WTC11 (cell line): ENCODE measurements at regions not wholly inside any gene's neighbourhood (a gene's known extent, or its start where the extent isn't known, plus 50 kb on each side); places are given as distances from the start of the nearest gene placed in this dataset.
"Not testable (repeated sequence)": the region's sequence is repeated elsewhere in the genome, so short reads cannot be mapped to it uniquely, and the experiment has no call there.

ENCODE experiments used
- ATAC-seq: fragments of 200-7000 bp; cut with Tn5 transposase; 2 replicates; pipeline ENCODE4 v1.10.0; 2021; ENCODE audit warnings: mild to moderate bottlenecking, moderate library complexity
- CTCF ChIA-PET: fragments of 300-600 bp; sonication (Branson Sonifier 250); formaldehyde crosslinking; loops from one replicate; lab custom pipeline; 2021; ENCODE audit warnings: antibody characterized with exemption; lab: Charles Lee
- POLR2A ChIA-PET: fragments of 350-600 bp; sonication (Branson Sonifier 250); formaldehyde crosslinking; loops from one replicate; lab custom pipeline; 2021; ENCODE audit warnings: antibody characterized with exemption; lab: Charles Lee
- DNase-seq: peaks from one replicate; pipeline ENCODE4 v3.0.0; 2021; ENCODE audit warnings: low spot score
- H3K27ac Mint-ChIP-seq: 2 replicates; pipeline ENCODE4 v1.8.0; 2021; ENCODE audit warnings: mixed read lengths
- H3K27me3 Mint-ChIP-seq: 2 replicates; pipeline ENCODE4 v1.8.0; 2021; ENCODE audit warnings: low read depth, mild to moderate bottlenecking, moderate library complexity, mixed read lengths
- H3K36me3 Mint-ChIP-seq: 2 replicates; pipeline ENCODE4 v1.8.0; 2021; ENCODE audit warnings: mixed read lengths
- H3K4me1 Mint-ChIP-seq: 2 replicates; pipeline ENCODE4 v1.8.0; 2022; ENCODE audit warnings: mixed read lengths
- H3K4me3 Mint-ChIP-seq: 2 replicates; pipeline ENCODE4 v1.8.0; 2021; ENCODE audit warnings: mild to moderate bottlenecking, moderate library complexity, mixed read lengths
- H3K9me3 Mint-ChIP-seq: 2 replicates; pipeline ENCODE4 v1.8.0; 2021; ENCODE audit warnings: mixed read lengths
- CBFB ChIP-seq: sonication (generic); formaldehyde crosslinking; IDR thresholded peaks from 2 replicates; pipeline ENCODE4 v1.8.1; 2022; ENCODE audit warnings: mild to moderate bottlenecking, low read depth, missing genetic modification reagents
- CREB1 ChIP-seq: sonication (generic); formaldehyde crosslinking; IDR thresholded peaks from 2 replicates; pipeline ENCODE4 v1.8.0; 2023; ENCODE audit warnings: mild to moderate bottlenecking, missing genetic modification reagents
- JUN ChIP-seq: sonication (generic); formaldehyde crosslinking; IDR thresholded peaks from 2 replicates; pipeline ENCODE4 v1.8.0; 2023; ENCODE audit warnings: mild to moderate bottlenecking, missing genetic modification reagents
- RORB ChIP-seq: fragments of 250-450 bp; sonication (Bioruptor Pico); IDR thresholded peaks from 2 replicates; pipeline ENCODE4 v1.9.0; 2021; ENCODE audit warnings: mild to moderate bottlenecking
- ZBTB21 ChIP-seq: sonication (generic); formaldehyde crosslinking; IDR thresholded peaks from 2 replicates; pipeline ENCODE4 v1.8.1; 2023; ENCODE audit warnings: mild to moderate bottlenecking, missing genetic modification reagents, borderline replicate concordance
- ZNF317 ChIP-seq: sonication (generic); formaldehyde crosslinking; IDR thresholded peaks from 2 replicates; pipeline ENCODE4 v1.8.1; 2023; ENCODE audit warnings: low read depth, mild to moderate bottlenecking, moderate library complexity, missing genetic modification reagents, borderline replicate concordance
- ZNF416 ChIP-seq: fragments of 250-450 bp; sonication (Bioruptor Pico); IDR thresholded peaks from 2 replicates; pipeline ENCODE4 v1.9.0; 2021; ENCODE audit warnings: mild to moderate bottlenecking, inconsistent platforms
- ZNF423 ChIP-seq: fragments of 250-450 bp; sonication (Bioruptor Pico); IDR thresholded peaks from 2 replicates; pipeline ENCODE4 v2.1.2; 2022; ENCODE audit warnings: mild to moderate bottlenecking, moderate library complexity
- TF ChIP-seq, protein P1 (sequence below): sonication (generic); formaldehyde crosslinking; conservative IDR thresholded peaks from 2 replicates; pipeline ENCODE4 v1.8.1; 2022; ENCODE audit warnings: mild to moderate bottlenecking, missing genetic modification reagents
- TF ChIP-seq, protein P2 (sequence below): sonication (generic); formaldehyde crosslinking; IDR thresholded peaks from 2 replicates; pipeline ENCODE4 v1.8.1; 2023; ENCODE audit warnings: mild to moderate bottlenecking, missing genetic modification reagents
- TF ChIP-seq, protein P3 (sequence below): sonication (generic); formaldehyde crosslinking; IDR thresholded peaks from 2 replicates; pipeline ENCODE4 v1.8.0; 2023; ENCODE audit warnings: missing genetic modification reagents
- TF ChIP-seq, protein P4 (sequence below): sonication (generic); formaldehyde crosslinking; IDR thresholded peaks from 2 replicates; pipeline ENCODE4 v1.8.1; 2022; ENCODE audit warnings: missing genetic modification reagents, borderline replicate concordance

DNA sequence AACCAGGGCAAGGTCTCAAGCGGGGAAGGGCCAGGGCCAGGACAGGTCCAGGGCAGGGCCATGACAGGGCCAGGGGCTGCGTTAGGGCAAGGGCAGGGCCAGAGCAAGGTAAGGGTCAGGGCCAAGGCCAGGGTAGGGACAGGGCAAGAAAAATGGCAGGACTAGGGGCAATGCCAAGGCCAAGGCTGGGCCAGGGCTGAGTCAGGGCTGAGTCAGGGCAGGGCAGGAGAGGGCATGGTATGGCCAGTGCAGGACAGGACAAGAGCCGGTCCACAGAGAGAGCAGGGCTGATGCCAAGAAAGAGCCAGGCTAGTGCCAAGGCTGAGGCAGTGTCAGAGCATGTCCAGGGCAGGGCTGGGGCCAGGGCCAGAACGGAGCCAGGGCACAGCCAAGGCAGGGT is 542.5 kb downstream of the TP53TG3F start:
- DNase-seq, CTCF ChIA-PET, H3K4me1 Mint-ChIP-seq, H3K9me3 Mint-ChIP-seq, H3K36me3 Mint-ChIP-seq, ATAC-seq, H3K27ac Mint-ChIP-seq, H3K27me3 Mint-ChIP-seq, H3K4me3 Mint-ChIP-seq, POLR2A ChIA-PET: not testable (repeated sequence)

DNA sequence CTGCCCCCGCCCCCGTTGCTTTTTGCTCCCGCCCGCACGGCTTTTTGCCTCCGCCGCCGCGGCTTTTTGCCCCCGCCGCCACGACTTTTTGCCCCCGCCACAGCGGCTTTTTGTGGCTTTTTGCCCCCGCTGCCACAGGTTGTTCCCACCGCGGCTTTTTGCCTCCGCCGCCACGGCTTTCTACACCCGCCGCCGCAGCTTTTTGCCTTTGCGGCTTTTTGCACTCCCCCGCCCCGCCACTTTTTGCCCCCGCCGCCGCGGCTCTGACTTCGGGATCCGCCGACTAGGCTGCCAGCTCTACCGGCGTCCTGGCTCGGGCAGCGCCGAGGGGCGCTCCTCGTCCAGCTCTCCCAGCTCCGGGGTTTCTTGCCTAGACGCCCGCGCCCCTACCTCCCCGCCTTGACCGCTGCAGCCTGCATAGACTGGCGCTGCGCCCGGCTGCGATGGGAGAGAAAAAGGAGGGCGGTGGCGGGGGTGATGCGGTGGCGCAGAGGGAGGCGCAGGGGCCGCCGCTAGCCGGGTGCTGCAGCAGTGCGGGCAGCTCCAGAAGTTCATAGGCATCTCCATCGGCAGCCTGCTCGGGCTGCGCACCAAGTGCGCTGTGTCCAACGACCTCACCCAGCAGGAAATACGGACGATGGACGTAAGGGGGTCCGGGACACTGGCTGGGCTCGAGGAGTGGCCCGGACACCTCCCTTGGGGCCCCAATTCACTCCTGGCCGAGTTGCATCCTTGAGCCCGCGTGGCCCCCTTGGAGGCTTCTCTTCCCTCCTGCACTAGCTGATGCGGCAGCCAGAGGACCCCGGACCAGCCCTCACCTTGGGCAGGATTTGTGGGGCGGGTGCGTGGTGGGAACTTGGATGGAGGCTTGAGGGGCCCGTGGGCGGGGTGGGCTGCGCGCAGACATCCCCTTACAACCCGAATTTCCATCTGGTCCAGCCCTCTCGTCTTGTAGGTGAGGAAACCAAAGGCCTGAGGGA is 555.7 kb downstream of the TP53TG3F start:
- Mint-ChIP-seq H3K36me3 (peaks cover 26% of the 10 kb centered on the region), H3K27me3 (peaks cover 12% of the 10 kb centered on the region), H3K9me3 (peaks cover 27% of the 10 kb centered on the region)
- H3K4me3 Mint-ChIP-seq, DNase-seq, ATAC-seq, CTCF ChIA-PET, POLR2A ChIA-PET, H3K27ac Mint-ChIP-seq, H3K4me1 Mint-ChIP-seq: not testable (repeated sequence)

DNA sequence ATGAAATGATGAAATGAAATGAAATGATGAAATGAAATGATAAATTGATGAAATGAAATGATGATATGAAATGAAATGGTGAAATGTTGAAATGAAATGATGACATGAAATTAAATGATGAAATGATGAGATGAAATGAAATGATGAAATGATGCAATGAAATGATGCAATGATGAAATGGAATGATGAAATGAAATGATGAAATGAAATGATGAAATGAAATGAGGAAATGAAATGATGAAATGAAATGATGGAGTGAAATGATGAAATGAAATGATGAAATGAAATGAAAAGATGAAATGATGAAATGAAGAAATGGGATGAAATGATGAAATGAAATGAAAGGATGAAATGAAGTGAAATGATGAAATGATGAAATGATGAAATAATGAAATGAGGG is 558.9 kb downstream of the TP53TG3F start:
- H3K4me1 Mint-ChIP-seq, H3K4me3 Mint-ChIP-seq, CTCF ChIA-PET, POLR2A ChIA-PET, ATAC-seq, H3K27ac Mint-ChIP-seq, DNase-seq: not testable (repeated sequence)
- Mint-ChIP-seq H3K27me3 (peaks cover 12% of the 10 kb centered on the region), H3K36me3 (peaks cover 51% of the 10 kb centered on the region), H3K9me3 (peaks cover 53% of the 10 kb centered on the region)

DNA sequence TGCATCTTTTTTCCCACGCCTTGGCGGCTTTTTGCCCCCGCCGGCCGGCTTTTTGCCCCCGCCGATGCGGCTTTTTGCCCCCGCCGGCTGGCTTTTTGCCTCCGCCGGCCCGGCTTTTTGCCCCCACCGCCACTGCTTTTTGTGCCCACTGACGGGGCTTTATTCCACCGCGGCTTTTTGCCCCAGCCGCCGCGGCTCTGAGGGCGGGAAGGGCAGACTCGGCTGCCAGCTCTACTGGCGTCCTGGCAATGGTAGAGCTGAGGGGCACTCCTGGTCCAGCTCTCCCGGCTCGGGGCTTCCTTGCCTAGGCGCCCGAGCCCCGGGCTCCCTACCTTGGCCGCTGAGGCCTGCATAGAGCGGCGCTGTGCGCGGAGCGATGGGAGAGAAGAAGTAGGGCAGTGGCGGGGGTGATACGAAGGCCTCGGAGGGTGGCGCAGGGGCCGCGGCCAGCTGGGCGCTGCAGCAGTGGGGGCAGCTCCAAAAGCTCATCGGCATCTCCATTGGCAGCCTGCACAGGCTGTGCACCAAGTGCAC is 591.4 kb downstream of the TP53TG3F start:
- no peak overlapping the region for H3K27ac Mint-ChIP-seq
- no peak overlapping the region for H3K4me3 Mint-ChIP-seq
- TF ChIP-seq ZNF317 (CRISPR knock-in tag) (no peak), ZNF416 (CRISPR knock-in tag) (no peak), ZNF423 (CRISPR knock-in tag) (no peak), CBFB (CRISPR knock-in tag) (no peak), RORB (CRISPR knock-in tag) (no peak), JUN (CRISPR knock-in tag) (no peak)
- TF ChIP-seq, protein P1, sequence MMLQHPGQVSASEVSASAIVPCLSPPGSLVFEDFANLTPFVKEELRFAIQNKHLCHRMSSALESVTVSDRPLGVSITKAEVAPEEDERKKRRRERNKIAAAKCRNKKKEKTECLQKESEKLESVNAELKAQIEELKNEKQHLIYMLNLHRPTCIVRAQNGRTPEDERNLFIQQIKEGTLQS (CRISPR knock-in tag): no peak
- TF ChIP-seq, protein P2, sequence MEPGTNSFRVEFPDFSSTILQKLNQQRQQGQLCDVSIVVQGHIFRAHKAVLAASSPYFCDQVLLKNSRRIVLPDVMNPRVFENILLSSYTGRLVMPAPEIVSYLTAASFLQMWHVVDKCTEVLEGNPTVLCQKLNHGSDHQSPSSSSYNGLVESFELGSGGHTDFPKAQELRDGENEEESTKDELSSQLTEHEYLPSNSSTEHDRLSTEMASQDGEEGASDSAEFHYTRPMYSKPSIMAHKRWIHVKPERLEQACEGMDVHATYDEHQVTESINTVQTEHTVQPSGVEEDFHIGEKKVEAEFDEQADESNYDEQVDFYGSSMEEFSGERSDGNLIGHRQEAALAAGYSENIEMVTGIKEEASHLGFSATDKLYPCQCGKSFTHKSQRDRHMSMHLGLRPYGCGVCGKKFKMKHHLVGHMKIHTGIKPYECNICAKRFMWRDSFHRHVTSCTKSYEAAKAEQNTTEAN (CRISPR knock-in tag): no peak
- H3K36me3 Mint-ChIP-seq: peaks cover 59% of the 10 kb centered on the region
- no peaks in the 10 kb centered on the region for H3K4me1 Mint-ChIP-seq
- ChIA-PET POLR2A (no interaction called here), CTCF (no interaction called here)
- peaks cover 64% of the 10 kb centered on the region for H3K9me3 Mint-ChIP-seq
- DNase-seq (no peak), ATAC-seq (no peak)
- peaks cover 25% of the 10 kb centered on the region for H3K27me3 Mint-ChIP-seq

DNA sequence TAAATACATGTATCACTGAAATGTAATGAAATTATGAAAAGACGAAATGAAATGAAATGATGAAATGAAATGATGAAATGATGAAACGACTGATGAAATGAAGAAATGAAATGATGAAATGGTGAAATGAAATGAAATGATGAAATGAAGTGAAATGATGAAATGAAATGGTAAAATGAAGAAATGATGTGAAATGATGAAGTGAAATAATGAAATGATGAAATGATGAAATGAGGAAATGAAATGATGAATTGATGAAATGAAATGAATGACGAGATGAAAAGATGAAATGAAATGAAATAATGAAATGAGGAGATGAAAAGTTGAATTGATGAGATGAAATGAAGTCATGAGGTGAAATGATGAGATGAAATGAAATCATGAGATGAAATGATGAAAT is 594.7 kb downstream of the TP53TG3F start:
- DNase-seq: no peak
- Mint-ChIP-seq H3K27me3 (peaks cover 19% of the 10 kb centered on the region), H3K27ac (no peak overlapping the region), H3K36me3 (peaks cover 44% of the 10 kb centered on the region), H3K9me3 (peaks cover 52% of the 10 kb centered on the region), H3K4me1 (no peaks in the 10 kb centered on the region), H3K4me3 (no peak overlapping the region)
- no peak for ATAC-seq
- TF ChIP-seq ZBTB21 (CRISPR knock-in tag) (no peak), CREB1 (CRISPR knock-in tag) (no peak)
- TF ChIP-seq, protein P3, sequence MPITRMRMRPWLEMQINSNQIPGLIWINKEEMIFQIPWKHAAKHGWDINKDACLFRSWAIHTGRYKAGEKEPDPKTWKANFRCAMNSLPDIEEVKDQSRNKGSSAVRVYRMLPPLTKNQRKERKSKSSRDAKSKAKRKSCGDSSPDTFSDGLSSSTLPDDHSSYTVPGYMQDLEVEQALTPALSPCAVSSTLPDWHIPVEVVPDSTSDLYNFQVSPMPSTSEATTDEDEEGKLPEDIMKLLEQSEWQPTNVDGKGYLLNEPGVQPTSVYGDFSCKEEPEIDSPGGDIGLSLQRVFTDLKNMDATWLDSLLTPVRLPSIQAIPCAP (CRISPR knock-in tag): no peak
- TF ChIP-seq, protein P4, sequence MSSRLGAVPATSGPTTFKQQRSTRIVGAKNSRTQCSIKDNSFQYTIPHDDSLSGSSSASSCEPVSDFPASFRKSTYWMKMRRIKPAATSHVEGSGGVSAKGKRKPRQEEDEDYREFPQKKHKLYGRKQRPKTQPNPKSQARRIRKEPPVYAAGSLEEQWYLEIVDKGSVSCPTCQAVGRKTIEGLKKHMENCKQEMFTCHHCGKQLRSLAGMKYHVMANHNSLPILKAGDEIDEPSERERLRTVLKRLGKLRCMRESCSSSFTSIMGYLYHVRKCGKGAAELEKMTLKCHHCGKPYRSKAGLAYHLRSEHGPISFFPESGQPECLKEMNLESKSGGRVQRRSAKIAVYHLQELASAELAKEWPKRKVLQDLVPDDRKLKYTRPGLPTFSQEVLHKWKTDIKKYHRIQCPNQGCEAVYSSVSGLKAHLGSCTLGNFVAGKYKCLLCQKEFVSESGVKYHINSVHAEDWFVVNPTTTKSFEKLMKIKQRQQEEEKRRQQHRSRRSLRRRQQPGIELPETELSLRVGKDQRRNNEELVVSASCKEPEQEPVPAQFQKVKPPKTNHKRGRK (CRISPR knock-in tag): peak; percentile 25; the same call in 1 of the 2 replicates
- CTCF ChIA-PET: no interaction called here
- POLR2A ChIA-PET: no interaction called here
